DOHH2 (cell line): ENCODE measurements at regions not wholly inside any gene's neighbourhood (a gene's known extent, or its start where the extent isn't known, plus 50 kb on each side); places are given as distances from the start of the nearest gene placed in this dataset.

Experiments
- CTCF ChIP-seq: fragments of 200-600 bp; sonication (generic); IDR thresholded peaks from one replicate; pipeline ENCODE4 v1.5.1; 2014; ENCODE audit warnings: antibody characterized with exemption, mild to moderate bottlenecking, low read depth, low read length; ENCODE audit not compliant: poor library complexity, severe bottlenecking
- EZH2phosphoT487 ChIP-seq: fragments of 200-600 bp; sonication (generic); IDR thresholded peaks from 2 replicates; pipeline ENCODE4 v1.6.1; 2017; ENCODE audit warnings: borderline replicate concordance, mild to moderate bottlenecking, antibody characterized with exemption, low read length, moderate library complexity, mixed read lengths

- no peak for TF ChIP-seq CTCF
- no peak for TF ChIP-seq EZH2phosphoT487
Measured at GRCh38 chr3:115552007-115552406, 71.3 kb upstream of the GAP43 start.
